ENCODE measurements at regions not wholly inside any gene's neighbourhood (a gene's known extent, or its start where the extent isn't known, plus 50 kb on each side); places are given as distances from the start of the nearest gene placed in this dataset.
"Not testable (repeated sequence)": the region's sequence is repeated elsewhere in the genome, so short reads cannot be mapped to it uniquely, and the experiment has no call there.

DNA sequence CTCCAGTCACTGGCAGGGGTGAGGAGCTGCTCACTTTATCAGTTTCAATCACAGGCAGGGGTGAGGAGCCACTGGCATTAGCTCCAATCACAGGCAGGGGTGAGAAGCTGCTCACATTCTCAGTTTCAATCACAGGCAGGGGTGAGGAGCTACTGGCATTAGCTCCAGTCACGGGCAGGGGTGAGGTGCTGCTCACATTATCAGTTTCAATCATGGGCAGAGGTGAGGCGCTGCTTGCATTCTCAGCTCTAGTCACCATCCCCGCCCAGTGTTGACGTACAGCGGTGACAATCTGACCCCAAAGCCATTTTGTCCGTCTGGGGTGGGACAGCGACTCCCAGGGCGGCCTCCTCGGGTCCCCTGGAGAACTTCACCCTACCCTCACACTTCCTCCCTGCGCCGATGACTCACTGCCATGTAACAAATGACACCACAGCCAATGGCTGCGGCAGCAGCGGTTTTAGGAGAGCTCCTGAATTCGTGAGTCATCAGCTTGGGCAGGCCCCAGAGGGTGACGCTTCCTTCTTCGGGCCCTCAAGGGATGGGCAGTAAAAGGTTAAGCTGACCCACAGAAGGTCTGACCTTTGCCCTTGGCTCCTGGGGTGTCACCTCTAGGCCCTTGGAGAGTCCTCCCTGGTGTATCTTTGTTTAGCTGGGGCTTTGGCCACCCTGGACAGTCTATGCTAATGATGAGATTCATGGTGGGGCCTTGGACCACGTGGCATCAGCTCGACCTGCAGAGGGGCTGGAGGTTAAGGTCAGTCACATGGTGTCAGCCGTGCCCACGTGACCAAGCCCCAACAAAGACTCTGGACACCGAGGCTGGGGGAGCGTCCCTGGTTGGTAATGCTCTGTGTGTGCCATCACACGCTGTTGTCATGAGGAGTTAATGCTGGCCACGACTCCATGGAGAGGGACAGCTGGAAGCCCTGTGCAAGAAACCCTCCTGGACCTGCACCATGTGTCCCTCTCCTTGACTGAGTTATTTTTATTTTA lies 171.7 kb downstream of the C16orf95 start:
- ATAC-seq (no peak), DNase-seq (no peak)
- CTCF ChIA-PET, result no interaction called here
- Mint-ChIP-seq H3K9me3 (ENCODE audit: insufficient read depth) (peaks cover 4% of the 10 kb centered on the region), H3K4me1 (ENCODE audit: low read depth) (no peaks in the 10 kb centered on the region), H3K4me3 (no peak overlapping the region), H3K27me3 (ENCODE audit: low read depth) (no peaks in the 10 kb centered on the region), H3K27ac (no peak overlapping the region), H3K36me3 (ENCODE audit: low read depth) (no peaks in the 10 kb centered on the region)
- POLR2A ChIA-PET, result no interaction called here

DNA sequence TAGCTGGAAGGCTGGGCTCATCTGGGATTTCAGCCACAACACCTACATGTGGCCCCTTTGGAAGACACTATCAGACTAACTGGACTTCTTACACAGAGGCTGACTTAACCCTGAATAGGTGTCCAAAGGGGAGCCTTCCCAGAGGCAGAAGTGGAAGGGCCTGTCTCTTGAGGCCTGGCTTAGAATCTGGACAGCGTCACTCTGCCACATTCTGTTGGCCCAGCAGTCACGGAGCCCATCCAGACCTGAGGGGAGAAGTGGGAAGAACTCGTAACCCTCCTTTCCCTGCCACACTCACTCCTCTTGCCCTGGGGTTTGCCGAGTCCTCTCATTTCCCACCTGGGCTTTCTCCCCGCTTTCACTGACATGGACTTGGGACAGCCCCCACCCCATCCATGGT lies 170.5 kb downstream of the C16orf95 start:
- no peak for ATAC-seq
- ChIA-PET CTCF (no interaction called here), POLR2A (no interaction called here)
- H3K27me3 Mint-ChIP-seq (ENCODE audit: low read depth), result no peaks in the 10 kb centered on the region
- H3K27ac Mint-ChIP-seq, result no peak overlapping the region
- H3K36me3 Mint-ChIP-seq (ENCODE audit: low read depth), result no peaks in the 10 kb centered on the region
- no peak overlapping the region for H3K4me3 Mint-ChIP-seq
- no peak for DNase-seq
- H3K9me3 Mint-ChIP-seq (ENCODE audit: insufficient read depth), result peaks cover 4% of the 10 kb centered on the region
- no peaks in the 10 kb centered on the region for H3K4me1 Mint-ChIP-seq (ENCODE audit: low read depth)

DNA sequence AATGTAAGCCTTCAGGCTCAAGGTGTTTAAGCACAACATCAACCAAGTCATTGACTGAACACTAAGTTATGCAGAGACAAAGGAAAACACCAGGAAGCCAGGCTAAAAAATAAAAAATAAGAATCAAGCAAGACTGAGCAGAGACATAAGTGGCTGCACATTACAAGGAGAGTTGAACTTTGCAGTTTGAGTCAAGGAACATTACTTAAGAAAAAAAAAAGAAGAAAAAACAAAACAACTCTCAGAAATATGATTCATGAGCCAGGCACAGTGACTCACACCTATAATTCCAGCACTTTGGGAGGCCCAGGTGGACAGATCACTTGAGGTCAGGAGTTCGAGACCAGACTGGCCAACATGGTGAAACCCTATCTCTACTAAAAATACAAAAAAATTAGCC lies 168.1 kb downstream of the C16orf95 start:
- no peak for DNase-seq
- peaks cover 4% of the 10 kb centered on the region for H3K9me3 Mint-ChIP-seq (ENCODE audit: insufficient read depth)
- no peak overlapping the region for H3K27ac Mint-ChIP-seq
- no peaks in the 10 kb centered on the region for H3K27me3 Mint-ChIP-seq (ENCODE audit: low read depth)
- ChIA-PET POLR2A (no interaction called here), CTCF (no interaction called here)
- H3K4me3 Mint-ChIP-seq, result no peak overlapping the region
- H3K4me1 Mint-ChIP-seq (ENCODE audit: low read depth), result no peaks in the 10 kb centered on the region
- no peaks in the 10 kb centered on the region for H3K36me3 Mint-ChIP-seq (ENCODE audit: low read depth)
- ATAC-seq, result no peak

DNA sequence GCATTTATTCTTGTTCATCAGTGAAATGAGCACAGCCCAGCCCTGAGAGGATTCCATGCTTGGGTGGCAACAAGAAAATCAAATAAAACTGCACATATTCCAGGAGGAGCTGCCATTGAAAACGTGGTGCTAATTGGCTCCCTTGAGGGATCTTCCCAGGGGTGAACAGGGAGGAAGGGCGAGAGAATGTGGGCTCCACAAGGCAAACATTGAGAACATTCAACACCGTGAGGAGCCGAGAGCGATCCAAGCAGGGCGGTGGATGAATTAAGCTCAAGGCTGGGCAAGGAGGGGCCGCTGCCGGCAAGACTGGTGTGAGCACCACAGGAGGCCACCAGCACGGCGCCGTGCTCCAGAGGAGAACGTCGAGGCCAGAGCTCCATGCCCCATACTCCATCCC lies 166.9 kb downstream of the C16orf95 start:
- no peaks in the 10 kb centered on the region for H3K4me1 Mint-ChIP-seq (ENCODE audit: low read depth)
- H3K36me3 Mint-ChIP-seq (ENCODE audit: low read depth), result no peaks in the 10 kb centered on the region
- ChIA-PET CTCF (no interaction called here), POLR2A (no interaction called here)
- H3K9me3 Mint-ChIP-seq (ENCODE audit: insufficient read depth), result peaks cover 4% of the 10 kb centered on the region
- H3K4me3 Mint-ChIP-seq, result no peak overlapping the region
- no peaks in the 10 kb centered on the region for H3K27me3 Mint-ChIP-seq (ENCODE audit: low read depth)
- no peak overlapping the region for H3K27ac Mint-ChIP-seq
- no peak for DNase-seq
- ATAC-seq, result no peak

DNA sequence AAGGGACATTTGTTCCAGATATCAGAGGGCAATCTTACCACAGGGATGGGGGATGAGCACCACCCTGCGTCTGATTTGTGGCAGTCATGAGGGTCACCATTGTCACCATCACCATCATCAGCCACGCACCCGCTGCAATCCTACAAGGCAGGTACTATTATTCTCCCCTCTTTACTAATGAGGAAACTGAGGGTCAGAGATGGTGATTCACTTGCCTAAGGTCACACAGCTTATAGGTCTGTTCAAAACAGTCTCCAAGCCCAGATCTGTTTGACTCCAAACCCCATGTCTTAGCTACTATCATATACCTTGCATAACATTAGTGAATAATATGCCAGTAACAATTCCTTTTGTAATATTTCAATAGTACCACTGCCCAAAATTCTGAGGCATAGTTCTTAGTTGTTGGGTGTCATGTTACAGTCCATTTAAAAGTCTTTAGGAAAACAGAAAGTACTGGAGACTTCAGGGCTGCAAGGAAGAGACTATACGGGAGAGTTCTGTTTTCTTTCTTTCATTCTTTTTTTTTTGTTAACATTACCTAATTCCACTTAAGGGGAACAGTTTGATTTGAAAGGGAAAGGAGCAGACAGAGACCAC lies 166.4 kb downstream of the C16orf95 start:
- Mint-ChIP-seq H3K27ac (no peak overlapping the region), H3K9me3 (ENCODE audit: insufficient read depth) (peaks cover 4% of the 10 kb centered on the region), H3K4me1 (ENCODE audit: low read depth) (no peaks in the 10 kb centered on the region), H3K27me3 (ENCODE audit: low read depth) (no peaks in the 10 kb centered on the region), H3K4me3 (no peak overlapping the region), H3K36me3 (ENCODE audit: low read depth) (no peaks in the 10 kb centered on the region)
- DNase-seq (no peak), ATAC-seq (no peak)
- ChIA-PET CTCF (no interaction called here), POLR2A (no interaction called here)

DNA sequence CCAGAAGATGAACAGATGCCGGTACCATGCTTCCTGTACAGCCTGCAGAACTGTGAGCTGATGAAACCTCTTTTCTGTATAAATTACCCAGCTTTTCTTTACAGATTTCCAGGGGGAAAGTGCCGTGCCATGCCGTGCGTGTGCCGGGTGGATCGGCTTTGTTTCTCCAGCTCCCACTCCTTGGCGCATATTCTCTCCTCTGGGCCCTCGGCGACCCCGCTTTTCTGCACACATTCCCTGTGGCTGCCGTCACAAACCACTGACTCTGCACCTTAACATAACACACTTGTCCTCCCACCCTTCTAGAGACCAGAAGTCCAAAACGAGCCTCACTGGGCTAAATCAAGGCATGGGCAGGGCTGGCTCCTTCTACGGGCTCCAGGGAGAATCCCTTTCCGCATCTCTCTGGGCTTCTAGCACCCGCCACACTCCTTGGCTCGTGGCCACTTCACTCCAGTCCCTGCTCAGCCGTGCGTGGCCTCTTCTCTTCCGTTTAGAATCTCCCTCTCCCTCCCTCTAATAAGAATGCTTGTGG lies 164.9 kb downstream of the C16orf95 start:
- POLR2A ChIA-PET, result no interaction called here
- Mint-ChIP-seq H3K9me3 (ENCODE audit: insufficient read depth) (peaks cover 4% of the 10 kb centered on the region), H3K36me3 (ENCODE audit: low read depth) (no peaks in the 10 kb centered on the region), H3K4me3 (no peak overlapping the region), H3K27me3 (ENCODE audit: low read depth) (no peaks in the 10 kb centered on the region), H3K4me1 (ENCODE audit: low read depth) (no peaks in the 10 kb centered on the region), H3K27ac (no peak overlapping the region)
- DNase-seq, result no peak
- CTCF ChIA-PET, result no interaction called here
- no peak for ATAC-seq

DNA sequence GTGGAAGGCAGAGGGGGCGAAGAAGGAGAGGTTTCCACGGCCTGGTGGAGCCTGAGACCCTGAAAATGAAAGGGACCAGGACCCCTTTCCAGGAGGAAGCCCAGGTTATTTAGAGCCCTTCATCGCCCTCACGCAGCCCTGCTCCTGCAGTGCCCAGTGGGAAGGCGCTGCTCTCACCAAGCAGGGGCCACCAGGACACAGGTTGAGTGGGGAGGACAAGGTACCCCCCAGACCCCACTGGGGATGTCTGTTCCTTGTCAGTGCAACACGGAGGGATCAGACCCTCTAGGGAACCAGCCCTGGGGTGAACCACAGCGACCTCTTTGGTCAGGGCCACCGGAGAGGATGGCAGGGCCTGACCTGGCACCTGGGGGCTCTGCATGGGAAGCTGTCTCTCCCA lies 163.9 kb downstream of the C16orf95 start:
- H3K4me3 Mint-ChIP-seq, result no peak overlapping the region
- no peak for DNase-seq

DNA sequence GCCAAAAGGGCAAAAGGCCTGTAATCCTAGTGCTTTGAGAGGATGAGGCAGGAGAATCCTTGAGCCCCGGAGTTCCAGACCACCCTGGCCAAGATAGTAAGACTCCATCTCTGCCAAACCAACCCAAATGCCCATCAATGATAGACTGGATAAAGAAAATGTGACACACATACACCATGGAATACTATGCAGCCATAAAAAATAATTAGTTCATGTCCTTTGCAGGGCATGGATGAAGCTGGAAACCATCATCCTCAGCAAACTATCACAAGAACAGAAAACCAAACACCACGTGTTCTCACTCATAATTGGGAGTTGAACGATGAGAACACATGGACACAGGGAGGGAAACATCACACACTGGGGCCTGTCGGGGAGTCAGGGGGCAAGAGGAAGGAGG lies 161.9 kb downstream of the C16orf95 start:
- H3K4me3 Mint-ChIP-seq; DNase-seq; H3K9me3 Mint-ChIP-seq (ENCODE audit: insufficient read depth); H3K27me3 Mint-ChIP-seq (ENCODE audit: low read depth); H3K27ac Mint-ChIP-seq; CTCF ChIA-PET; H3K4me1 Mint-ChIP-seq (ENCODE audit: low read depth); ATAC-seq; POLR2A ChIA-PET; H3K36me3 Mint-ChIP-seq (ENCODE audit: low read depth): not testable (repeated sequence)

More for the DNA sequence above, 163.9 kb downstream of the C16orf95 start:
- no peaks in the 10 kb centered on the region for H3K4me1 Mint-ChIP-seq (ENCODE audit: low read depth)
- no peaks in the 10 kb centered on the region for H3K27me3 Mint-ChIP-seq (ENCODE audit: low read depth)
- ATAC-seq, result no peak
- no peaks in the 10 kb centered on the region for H3K36me3 Mint-ChIP-seq (ENCODE audit: low read depth)
- ChIA-PET POLR2A (no interaction called here), CTCF (no interaction called here)
- peaks cover under 1% of the 10 kb centered on the region for H3K9me3 Mint-ChIP-seq (ENCODE audit: insufficient read depth)
- H3K27ac Mint-ChIP-seq, result no peak overlapping the region

DNA sequence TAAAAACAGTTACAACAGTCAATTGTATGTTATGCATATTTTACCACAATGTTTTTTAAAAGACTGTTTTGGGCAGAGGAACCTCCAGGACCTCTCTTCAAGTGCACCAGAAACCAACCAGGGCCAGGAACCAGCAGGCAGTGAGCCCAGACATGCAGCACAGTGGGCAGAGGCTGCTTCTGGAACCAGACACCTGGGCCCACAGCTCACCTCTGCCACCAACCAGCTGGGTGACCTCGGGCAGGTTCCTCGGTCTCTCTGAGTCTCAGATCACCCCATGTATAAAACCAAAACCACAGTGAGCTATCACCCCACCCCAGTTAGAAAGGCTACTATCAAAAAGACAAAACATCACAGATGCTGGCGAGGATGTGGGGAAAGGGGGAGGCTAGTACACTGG lies 161.0 kb downstream of the C16orf95 start:
- ATAC-seq, result no peak
- POLR2A ChIA-PET, result no interaction called here
- Mint-ChIP-seq H3K27ac (no peak overlapping the region), H3K27me3 (ENCODE audit: low read depth) (no peaks in the 10 kb centered on the region), H3K9me3 (ENCODE audit: insufficient read depth) (no peaks in the 10 kb centered on the region), H3K4me1 (ENCODE audit: low read depth) (peaks cover 3% of the 10 kb centered on the region), H3K36me3 (ENCODE audit: low read depth) (no peaks in the 10 kb centered on the region), H3K4me3 (no peak overlapping the region)
- CTCF ChIA-PET, result no interaction called here
- DNase-seq, result no peak

DNA sequence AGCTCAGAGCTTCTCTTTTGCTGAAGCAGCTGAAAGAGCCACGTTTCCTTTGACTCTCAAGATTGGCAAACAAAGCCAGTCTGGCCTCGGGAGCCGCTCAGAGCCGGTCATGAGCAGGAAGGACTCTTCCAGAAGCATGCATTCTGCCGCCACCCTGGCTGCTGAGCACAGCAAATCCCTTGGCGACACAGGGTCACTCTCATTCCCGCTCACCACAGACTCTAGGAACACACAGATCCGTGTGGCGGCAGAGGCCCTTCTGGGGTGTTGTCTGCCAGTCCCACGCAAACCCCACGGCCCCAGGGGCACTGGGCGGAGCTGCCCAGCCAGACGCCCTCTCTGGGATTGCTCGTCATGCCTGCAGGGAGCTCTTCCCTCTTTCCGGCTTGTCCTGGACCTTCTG lies 157.0 kb downstream of the C16orf95 start:
- CTCF ChIA-PET, result no interaction called here
- H3K27me3 Mint-ChIP-seq (ENCODE audit: low read depth), result no peaks in the 10 kb centered on the region
- DNase-seq (no peak), ATAC-seq (no peak)
- no peaks in the 10 kb centered on the region for H3K36me3 Mint-ChIP-seq (ENCODE audit: low read depth)
- no peak overlapping the region for H3K4me3 Mint-ChIP-seq
- peaks cover 4% of the 10 kb centered on the region for H3K4me1 Mint-ChIP-seq (ENCODE audit: low read depth)
- POLR2A ChIA-PET, result no interaction called here
- no peaks in the 10 kb centered on the region for H3K9me3 Mint-ChIP-seq (ENCODE audit: insufficient read depth)
- H3K27ac Mint-ChIP-seq, result no peak overlapping the region

DNA sequence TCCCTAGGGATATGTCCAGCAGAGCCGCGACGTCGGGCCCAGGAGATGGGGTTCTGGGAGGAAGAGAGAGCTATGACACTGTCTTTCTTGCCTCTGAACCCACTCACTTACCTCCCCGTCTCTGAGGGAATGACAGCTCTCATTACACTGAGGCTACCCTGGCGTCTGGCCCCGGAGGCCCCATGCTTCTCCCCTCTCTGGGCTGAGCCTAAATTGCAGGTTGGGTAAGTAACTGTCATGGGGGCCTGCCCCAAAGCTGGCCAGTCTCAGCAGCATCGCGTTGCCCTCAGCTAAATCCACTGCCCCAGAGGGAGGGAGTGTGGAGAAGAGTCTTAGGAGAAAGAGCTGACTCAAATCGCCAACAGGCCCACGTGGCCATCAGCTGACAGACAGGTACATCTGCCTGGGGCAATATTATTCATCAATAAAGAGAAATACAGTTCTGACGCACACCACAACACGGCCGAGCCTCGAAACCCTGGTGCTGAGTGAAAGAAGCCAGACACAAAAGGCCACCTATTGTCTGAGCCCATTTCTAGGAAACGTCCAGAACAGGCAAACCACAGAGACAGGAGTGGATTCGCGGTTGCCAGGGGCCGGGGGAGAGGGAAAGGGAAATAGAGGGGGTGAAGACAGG lies 156.4 kb downstream of the C16orf95 start:
- H3K4me1 Mint-ChIP-seq (ENCODE audit: low read depth), result peaks cover 4% of the 10 kb centered on the region
- H3K4me3 Mint-ChIP-seq, result no peak overlapping the region
- POLR2A ChIA-PET, result no interaction called here
- H3K27ac Mint-ChIP-seq, result no peak overlapping the region
- H3K27me3 Mint-ChIP-seq (ENCODE audit: low read depth), result no peaks in the 10 kb centered on the region
- CTCF ChIA-PET, result no interaction called here
- ATAC-seq (no peak), DNase-seq (no peak)
- no peaks in the 10 kb centered on the region for H3K36me3 Mint-ChIP-seq (ENCODE audit: low read depth)
- no peaks in the 10 kb centered on the region for H3K9me3 Mint-ChIP-seq (ENCODE audit: insufficient read depth)

DNA sequence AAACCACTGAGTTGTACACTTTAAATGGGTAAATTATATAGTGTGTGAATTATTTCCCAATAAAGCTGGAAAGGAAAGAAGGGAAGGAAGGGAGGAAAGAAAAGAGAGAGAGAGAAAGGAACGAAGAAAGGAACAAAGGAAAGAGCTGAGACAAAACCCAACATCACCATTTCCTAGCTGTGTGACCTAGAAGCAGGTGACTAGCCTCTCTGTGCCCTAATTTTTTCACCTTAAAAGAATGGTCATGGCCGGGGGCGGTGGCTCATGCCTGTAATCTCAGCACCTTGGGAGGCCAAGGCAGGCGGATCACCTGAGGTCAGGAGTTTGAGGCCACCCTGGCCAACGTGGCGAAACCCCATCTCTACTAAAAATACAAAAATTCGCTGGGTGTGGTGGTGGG lies 155.8 kb downstream of the C16orf95 start:
- H3K27ac Mint-ChIP-seq; H3K27me3 Mint-ChIP-seq (ENCODE audit: low read depth); CTCF ChIA-PET; H3K4me3 Mint-ChIP-seq; H3K36me3 Mint-ChIP-seq (ENCODE audit: low read depth); H3K4me1 Mint-ChIP-seq (ENCODE audit: low read depth); POLR2A ChIA-PET; H3K9me3 Mint-ChIP-seq (ENCODE audit: insufficient read depth); ATAC-seq; DNase-seq: not testable (repeated sequence)
